H1 (cell line): ENCODE measurements at regions not wholly inside any gene's neighbourhood (a gene's known extent, or its start where the extent isn't known, plus 50 kb on each side); places are given as distances from the start of the nearest gene placed in this dataset.

Experiments used
- CEBPB ChIP-seq: IDR thresholded peaks from 2 replicates; pipeline ENCODE4 v1.6.1; 2012; ENCODE audit warnings: low read depth, low read length
- CREB1 ChIP-seq: IDR thresholded peaks from 2 replicates; pipeline ENCODE4 v1.6.1; 2012; ENCODE audit warnings: inconsistent platforms
- EZH2 ChIP-seq: fragments of 200-600 bp; sonication (generic); IDR thresholded peaks from 2 replicates; pipeline ENCODE4 v1.7.1; 2012; ENCODE audit warnings: low read depth, mild to moderate bottlenecking, moderate library complexity, low read length, inconsistent platforms; ENCODE audit not compliant: severe bottlenecking
- TBP ChIP-seq: IDR thresholded peaks from 2 replicates; pipeline ENCODE4 v1.6.1; 2011; ENCODE audit warnings: low read depth, low read length, improper control_type of control experiment

DNA sequence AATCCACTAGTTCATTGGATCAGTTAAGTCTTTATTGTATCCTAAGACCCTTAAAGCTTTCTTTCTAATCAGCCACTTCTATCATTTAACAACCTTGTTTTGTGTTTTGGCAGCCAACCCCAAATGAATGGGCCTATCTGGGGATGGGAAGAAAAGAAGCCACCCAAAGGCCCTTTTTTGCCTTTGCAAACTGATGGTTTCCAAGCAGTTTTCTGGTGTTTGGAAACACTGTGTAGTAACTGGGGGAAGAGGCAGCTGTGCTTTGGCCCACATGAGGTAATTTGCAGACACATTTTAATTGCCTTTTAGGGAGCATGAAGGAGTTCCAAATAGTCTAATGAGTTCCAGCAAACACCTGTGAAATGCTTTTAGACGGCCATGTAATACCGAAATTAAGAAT, 1751.3 kb upstream of the WWC1 start (continued):
- TF ChIP-seq CEBPB (no peak), TBP (no peak), EZH2 (no peak), CREB1 (no peak)
